OCI-LY7 (cell line): ENCODE measurements at regions not wholly inside any gene's neighbourhood (a gene's known extent, or its start where the extent isn't known, plus 50 kb on each side); places are given as distances from the start of the nearest gene placed in this dataset.

ENCODE experiments used
- BruUV-seq: library from RNA; stranded (reverse); fragments of 400-500 nt; replicated peaks from 2 replicates; lab custom pipeline; 2021; lab: Mats Ljungman, UMichigan
- CTCF ChIA-PET: fragments of 300-600 bp; sonication (Branson Sonifier 250); formaldehyde crosslinking; loops from one replicate; lab custom pipeline; 2022; ENCODE audit warnings: antibody characterized with exemption; ENCODE audit not compliant: unreplicated experiment; lab: Charles Lee
- POLR2A ChIA-PET: fragments of 300-600 bp; sonication (Branson Sonifier 250); formaldehyde crosslinking; loops from one replicate; lab custom pipeline; 2022; ENCODE audit warnings: antibody characterized with exemption; lab: Charles Lee
- DNase-seq: peaks from one replicate; pipeline ENCODE4 v3.0.0-alpha.2; 2015; ENCODE audit warnings: low spot score
- H2AFZ ChIP-seq: fragments of 200-600 bp; sonication (generic), shearing (Covaris generic); 2 replicates; pipeline ENCODE4 v1.6.1; 2014; ENCODE audit warnings: mild to moderate bottlenecking, antibody characterized with exemption, low read length, moderate library complexity
- H3K27ac ChIP-seq: fragments of 200-600 bp; sonication (generic); 2 replicates; pipeline ENCODE4 v1.5.1; 2014; ENCODE audit warnings: mixed run types, low read depth, mild to moderate bottlenecking, moderate library complexity, low read length, inconsistent platforms; ENCODE audit not compliant: poor library complexity, severe bottlenecking
- H3K36me3 ChIP-seq: fragments of 200-600 bp; sonication (generic); 2 replicates; pipeline ENCODE4 v1.6.1; 2014; ENCODE audit warnings: mild to moderate bottlenecking, antibody characterized with exemption, low read length, moderate library complexity, mixed read lengths; ENCODE audit not compliant: insufficient read depth
- H3K4me1 ChIP-seq: fragments of 200-600 bp; sonication (generic); 2 replicates; pipeline ENCODE4 v1.5.1; 2014; ENCODE audit warnings: mild to moderate bottlenecking, low read length; ENCODE audit not compliant: insufficient read depth, poor library complexity, severe bottlenecking
- H3K4me2 ChIP-seq: fragments of 200-600 bp; sonication (generic); 2 replicates; pipeline ENCODE4 v1.6.1; 2014; ENCODE audit warnings: mild to moderate bottlenecking, low read length
- H3K4me3 ChIP-seq: fragments of 200-600 bp; sonication (generic); 2 replicates; pipeline ENCODE4 v1.5.1; 2014; ENCODE audit warnings: mild to moderate bottlenecking, low read depth, low read length; ENCODE audit not compliant: poor library complexity, severe bottlenecking
- H3K79me2 ChIP-seq: fragments of 200-600 bp; sonication (generic); 2 replicates; pipeline ENCODE4 v1.6.1; 2016; ENCODE audit warnings: low read depth, mild to moderate bottlenecking, low read length, moderate library complexity, mixed read lengths; ENCODE audit not compliant: insufficient read depth
- H3K9me2 ChIP-seq: fragments of 200-600 bp; sonication (generic); 2 replicates; pipeline ENCODE4 v1.6.1; 2016; ENCODE audit warnings: mild to moderate bottlenecking, low read length, mixed read lengths; ENCODE audit not compliant: insufficient read depth
- H3K9me3 ChIP-seq: fragments of 200-600 bp; sonication (generic); 2 replicates; pipeline ENCODE4 v1.6.1; 2014; ENCODE audit warnings: mild to moderate bottlenecking, mixed run types, low read length, mixed read lengths
- H4K20me1 ChIP-seq: fragments of 200-600 bp; sonication (generic); 2 replicates; pipeline ENCODE4 v1.6.1; 2014; ENCODE audit warnings: mild to moderate bottlenecking, antibody characterized with exemption, low read length, moderate library complexity, mixed read lengths; ENCODE audit not compliant: insufficient read depth
- EZH2phosphoT487 ChIP-seq: fragments of 200-600 bp; sonication (generic); IDR thresholded peaks from 2 replicates; pipeline ENCODE4 v1.6.1; 2018; ENCODE audit warnings: low read depth, borderline replicate concordance, mild to moderate bottlenecking, mixed run types, antibody characterized with exemption, low read length, moderate library complexity, mixed read lengths
- intact Hi-C: fragments of 100-400 bp; cut with micrococcal nuclease; formaldehyde crosslinking; loops from one replicate; pipeline ENCODE4 v1.10.0; 2022; ENCODE audit not compliant: unreplicated experiment
- TF ChIP-seq, protein P1 (sequence below): fragments of 200-600 bp; sonication (generic); conservative IDR thresholded peaks from 2 replicates; pipeline ENCODE4 v1.5.1; 2014; ENCODE audit warnings: mild to moderate bottlenecking, antibody characterized with exemption, low read length, moderate library complexity, mixed read lengths

DNA sequence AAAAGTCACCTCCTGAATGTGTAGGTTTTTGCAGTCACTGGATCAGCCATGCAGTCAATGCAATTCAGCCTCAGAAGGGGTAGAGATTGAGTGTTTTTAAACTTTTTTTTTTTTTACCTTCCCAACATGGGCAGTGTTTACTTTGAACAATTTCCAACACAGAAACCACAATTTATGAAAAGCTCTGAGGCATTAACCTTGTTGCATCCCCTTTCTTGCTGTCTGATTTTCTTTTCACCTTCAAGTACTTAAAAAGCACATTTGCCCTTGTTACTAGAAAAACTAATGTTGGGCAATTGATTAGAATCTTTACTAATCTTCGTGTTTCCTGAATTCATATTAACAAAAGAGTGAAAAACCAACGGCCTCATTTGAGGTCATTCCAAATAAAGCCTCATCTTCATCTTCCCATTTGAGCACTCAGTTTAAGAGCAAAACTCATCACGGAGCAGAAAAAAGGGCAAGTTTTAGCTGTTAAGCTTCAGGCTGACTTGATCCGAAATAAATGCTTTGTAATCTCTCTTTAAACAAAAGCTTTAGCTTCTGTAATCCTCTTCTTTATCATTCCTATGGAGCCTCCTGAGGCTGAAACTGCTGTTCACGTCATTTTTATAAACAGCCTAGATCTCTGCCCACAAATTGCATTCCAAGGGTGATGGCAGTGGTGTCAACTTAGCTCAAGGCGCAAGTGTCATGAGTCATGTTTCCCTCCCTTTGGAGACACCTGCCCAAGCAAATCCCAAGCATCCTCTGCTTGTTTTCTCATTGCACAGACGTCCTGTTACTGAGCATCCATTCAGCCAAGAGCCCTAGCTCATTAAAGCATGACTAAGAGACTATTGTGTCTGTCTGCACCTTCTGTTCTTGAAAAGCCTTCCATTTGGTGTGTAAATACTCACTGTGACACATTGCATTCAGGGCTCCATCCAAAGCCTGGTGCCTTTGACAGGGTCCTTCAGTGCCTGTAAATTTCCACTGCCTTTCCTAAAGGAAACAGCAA lies 107.7 kb downstream of the HNMT start:
- ChIA-PET POLR2A (interaction anchor here (0.7 kb wide), 1 partner anchor 38 kb away, joined by 3 read pairs; no protein-coding TSS in a partner anchor), CTCF (no interaction called here)
- no peaks in the 10 kb centered on the region for H3K36me3 ChIP-seq
- no peaks in the 10 kb centered on the region for H4K20me1 ChIP-seq
- no peak overlapping the region for H2AFZ ChIP-seq
- H3K4me1 ChIP-seq, result no peaks in the 10 kb centered on the region
- no peak overlapping the region for H3K4me3 ChIP-seq
- H3K27ac ChIP-seq, result no peak overlapping the region
- DNase-seq, result no peak
- no peaks in the 10 kb centered on the region for H3K9me3 ChIP-seq
- TF ChIP-seq EZH2phosphoT487, result no peak
- TF ChIP-seq, protein P1, sequence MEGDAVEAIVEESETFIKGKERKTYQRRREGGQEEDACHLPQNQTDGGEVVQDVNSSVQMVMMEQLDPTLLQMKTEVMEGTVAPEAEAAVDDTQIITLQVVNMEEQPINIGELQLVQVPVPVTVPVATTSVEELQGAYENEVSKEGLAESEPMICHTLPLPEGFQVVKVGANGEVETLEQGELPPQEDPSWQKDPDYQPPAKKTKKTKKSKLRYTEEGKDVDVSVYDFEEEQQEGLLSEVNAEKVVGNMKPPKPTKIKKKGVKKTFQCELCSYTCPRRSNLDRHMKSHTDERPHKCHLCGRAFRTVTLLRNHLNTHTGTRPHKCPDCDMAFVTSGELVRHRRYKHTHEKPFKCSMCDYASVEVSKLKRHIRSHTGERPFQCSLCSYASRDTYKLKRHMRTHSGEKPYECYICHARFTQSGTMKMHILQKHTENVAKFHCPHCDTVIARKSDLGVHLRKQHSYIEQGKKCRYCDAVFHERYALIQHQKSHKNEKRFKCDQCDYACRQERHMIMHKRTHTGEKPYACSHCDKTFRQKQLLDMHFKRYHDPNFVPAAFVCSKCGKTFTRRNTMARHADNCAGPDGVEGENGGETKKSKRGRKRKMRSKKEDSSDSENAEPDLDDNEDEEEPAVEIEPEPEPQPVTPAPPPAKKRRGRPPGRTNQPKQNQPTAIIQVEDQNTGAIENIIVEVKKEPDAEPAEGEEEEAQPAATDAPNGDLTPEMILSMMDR, result no peak
- intact Hi-C loops, result no loop called here
- BruUV-seq, result no TSS peak
- no peak overlapping the region for H3K4me2 ChIP-seq
- no peaks in the 10 kb centered on the region for H3K9me2 ChIP-seq
- no peaks in the 10 kb centered on the region for H3K79me2 ChIP-seq

DNA sequence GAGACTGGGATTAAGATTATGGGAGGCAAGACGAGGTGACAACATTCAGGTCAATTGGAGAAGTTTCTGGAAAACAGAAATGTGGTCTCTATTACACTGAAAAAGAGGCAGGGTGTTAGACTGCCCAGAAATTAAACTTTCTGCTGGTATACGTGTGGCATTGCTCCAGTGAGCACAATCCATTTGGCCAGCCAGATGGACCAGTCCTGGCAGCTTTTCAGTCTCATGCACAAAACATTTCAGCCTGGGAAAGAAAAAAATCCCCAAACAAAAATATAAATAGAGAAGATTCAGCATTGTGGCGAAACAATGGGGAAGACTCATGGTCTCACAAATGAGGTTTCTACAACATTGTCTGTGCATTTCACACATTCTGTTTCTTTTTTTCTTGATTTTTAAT lies 113.9 kb downstream of the HNMT start:
- Histone ChIP-seq H3K9me3 (no peaks in the 10 kb centered on the region), H3K27ac (no peak overlapping the region), H3K4me3 (no peak overlapping the region), H3K79me2 (no peaks in the 10 kb centered on the region), H3K4me2 (no peak overlapping the region), H4K20me1 (no peaks in the 10 kb centered on the region), H3K36me3 (no peaks in the 10 kb centered on the region), H2AFZ (no peak overlapping the region), H3K4me1 (no peaks in the 10 kb centered on the region), H3K9me2 (no peaks in the 10 kb centered on the region)
- no TSS peak for BruUV-seq
- TF ChIP-seq, protein P1, result no peak
- no peak for TF ChIP-seq EZH2phosphoT487
- CTCF ChIA-PET, result no interaction called here
- no peak for DNase-seq
- POLR2A ChIA-PET, result no interaction called here
- intact Hi-C loops, result no loop called here

DNA sequence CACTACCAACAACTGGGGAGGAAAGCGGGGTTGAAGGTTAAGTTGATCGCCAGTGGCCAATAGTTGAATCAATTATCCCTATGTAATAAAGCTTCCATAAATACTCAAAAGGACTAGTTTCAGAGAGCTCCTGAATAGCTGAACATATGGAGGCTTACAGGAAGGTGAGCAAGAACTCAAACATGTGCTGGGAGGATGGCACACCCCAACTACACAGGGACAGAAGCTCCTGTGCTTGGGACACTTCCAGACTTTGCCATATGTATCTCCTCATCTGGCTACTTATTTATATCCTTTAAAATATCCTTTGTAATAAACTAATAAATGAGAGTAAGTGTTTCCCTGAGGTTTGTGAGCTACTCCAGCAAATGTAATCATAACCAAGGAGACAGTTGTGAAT lies 115.7 kb downstream of the HNMT start:
- no peak for DNase-seq
- Histone ChIP-seq H3K27ac (no peak overlapping the region), H3K9me3 (no peaks in the 10 kb centered on the region), H3K36me3 (no peaks in the 10 kb centered on the region), H4K20me1 (no peaks in the 10 kb centered on the region), H3K9me2 (no peaks in the 10 kb centered on the region), H3K79me2 (no peaks in the 10 kb centered on the region), H3K4me2 (no peak overlapping the region), H2AFZ (no peak overlapping the region), H3K4me3 (no peak overlapping the region), H3K4me1 (no peaks in the 10 kb centered on the region)
- POLR2A ChIA-PET, result interaction anchor here (1.0 to 1.5 kb wide), 2 partner anchors 11 to 35 kb away, joined by 3 read pairs; no protein-coding TSS in a partner anchor
- intact Hi-C loops, result no loop called here
- TF ChIP-seq, protein P1, result no peak
- TF ChIP-seq EZH2phosphoT487, result no peak
- no TSS peak for BruUV-seq
- CTCF ChIA-PET, result no interaction called here
